SK-N-SH treated with all-trans-retinoic acid at 6 μM for 48 hours (cell line): ENCODE measurements at regions not wholly inside any gene's neighbourhood (a gene's known extent, or its start where the extent isn't known, plus 50 kb on each side); places are given as distances from the start of the nearest gene placed in this dataset.

Experiments used
- ATAC-seq: fragments of 200-7000 bp; cut with Tn5 transposase; 3 replicates; pipeline ENCODE4 v1.9.1; 2020; ENCODE audit warnings: mild to moderate bottlenecking, moderate library complexity
- BACH2 ChIP-seq: fragments of 250-450 bp; sonication (Bioruptor Pico); IDR thresholded peaks from 2 replicates; pipeline ENCODE4 v1.9.0; 2021; ENCODE audit warnings: mild to moderate bottlenecking, borderline replicate concordance
- CREB5 ChIP-seq: fragments of 250-450 bp; sonication (Bioruptor Pico); IDR thresholded peaks from 2 replicates; pipeline ENCODE4 v1.5.1; 2020; ENCODE audit warnings: low read depth, mild to moderate bottlenecking, moderate library complexity
- CSDC2 ChIP-seq: fragments of 250-450 bp; sonication (Bioruptor Pico); IDR thresholded peaks from 2 replicates; pipeline ENCODE4 v1.5.0; 2020; ENCODE audit warnings: mild to moderate bottlenecking, moderate library complexity
- CSRNP3 ChIP-seq: fragments of 250-450 bp; sonication (Bioruptor Pico); IDR thresholded peaks from 2 replicates; pipeline ENCODE4 v1.5.1; 2021; ENCODE audit warnings: mild to moderate bottlenecking, moderate library complexity
- ESRRG ChIP-seq: fragments of 250-450 bp; sonication (Bioruptor Pico); IDR thresholded peaks from 2 replicates; pipeline ENCODE4 v1.6.1; 2021; ENCODE audit warnings: mild to moderate bottlenecking
- GLIS3 ChIP-seq: fragments of 250-450 bp; sonication (Bioruptor Pico); IDR thresholded peaks from 2 replicates; pipeline ENCODE4 v1.5.0; 2020; ENCODE audit warnings: mild to moderate bottlenecking, moderate library complexity
- ISL1 ChIP-seq: fragments of 250-450 bp; sonication (Bioruptor Pico); IDR thresholded peaks from 2 replicates; pipeline ENCODE4 v2.1.2; 2022; ENCODE audit warnings: mild to moderate bottlenecking, moderate library complexity
- OSR1 ChIP-seq: fragments of 250-450 bp; sonication (Bioruptor Pico); IDR thresholded peaks from 2 replicates; pipeline ENCODE4 v1.8.0; 2022; ENCODE audit warnings: moderate library complexity, mild to moderate bottlenecking, inconsistent platforms
- PATZ1 ChIP-seq: fragments of 250-450 bp; sonication (Bioruptor Pico); IDR thresholded peaks from 2 replicates; pipeline ENCODE4 v1.8.0; 2020; ENCODE audit warnings: mild to moderate bottlenecking, moderate library complexity, borderline replicate concordance
- POU6F1 ChIP-seq: fragments of 250-450 bp; sonication (Bioruptor Pico); IDR thresholded peaks from 2 replicates; pipeline ENCODE4 v1.8.0; 2021; ENCODE audit warnings: low read depth, mild to moderate bottlenecking, moderate library complexity, borderline replicate concordance
- PPARA ChIP-seq: fragments of 250-450 bp; sonication (Bioruptor Pico); IDR thresholded peaks from 2 replicates; pipeline ENCODE4 v1.5.0; 2020; ENCODE audit warnings: mild to moderate bottlenecking, borderline replicate concordance
- RARB ChIP-seq: fragments of 250-450 bp; sonication (Bioruptor Pico); IDR thresholded peaks from 2 replicates; pipeline ENCODE4 v1.8.0; 2021; ENCODE audit warnings: mild to moderate bottlenecking, moderate library complexity
- SNAI2 ChIP-seq: fragments of 250-450 bp; sonication (Bioruptor Pico); IDR thresholded peaks from 2 replicates; pipeline ENCODE4 v1.5.0; 2020; ENCODE audit warnings: mild to moderate bottlenecking, moderate library complexity
- TCF4 ChIP-seq: fragments of 250-450 bp; sonication (Bioruptor Pico); IDR thresholded peaks from 2 replicates; pipeline ENCODE4 v1.8.0; 2021; ENCODE audit warnings: mild to moderate bottlenecking, moderate library complexity, borderline replicate concordance
- TOX ChIP-seq: fragments of 250-450 bp; sonication (Bioruptor Pico); IDR thresholded peaks from 2 replicates; pipeline ENCODE4 v1.8.0; 2021; ENCODE audit warnings: mild to moderate bottlenecking, moderate library complexity, borderline replicate concordance
- TSHZ2 ChIP-seq: fragments of 250-450 bp; sonication (Bioruptor Pico); IDR thresholded peaks from 2 replicates; pipeline ENCODE4 v1.5.0; 2020; ENCODE audit warnings: mild to moderate bottlenecking, moderate library complexity
- ZC3H10 ChIP-seq: fragments of 250-450 bp; sonication (Bioruptor Pico); IDR thresholded peaks from 2 replicates; pipeline ENCODE4 v1.5.1; 2021; ENCODE audit warnings: mild to moderate bottlenecking, moderate library complexity
- ZFP3 ChIP-seq: fragments of 250-450 bp; sonication (Bioruptor Pico); IDR thresholded peaks from 2 replicates; pipeline ENCODE4 v1.5.0; 2020; ENCODE audit warnings: mild to moderate bottlenecking, moderate library complexity
- ZFP30 ChIP-seq: fragments of 450-650 bp; formaldehyde crosslinking; IDR thresholded peaks from 2 replicates; pipeline ENCODE4 v1.5.0; 2022; ENCODE audit warnings: mild to moderate bottlenecking, moderate library complexity
- ZNF565 ChIP-seq: fragments of 450-650 bp; formaldehyde crosslinking; conservative IDR thresholded peaks from 2 replicates; pipeline ENCODE4 v1.5.0; 2020; ENCODE audit warnings: low read depth, mild to moderate bottlenecking, moderate library complexity
- ZNF70 ChIP-seq: fragments of 450-650 bp; formaldehyde crosslinking; IDR thresholded peaks from 2 replicates; pipeline ENCODE4 v1.5.0; 2020; ENCODE audit warnings: mild to moderate bottlenecking, moderate library complexity
- ZNF8 ChIP-seq: fragments of 450-650 bp; formaldehyde crosslinking; IDR thresholded peaks from 2 replicates; pipeline ENCODE4 v1.5.0; 2020; ENCODE audit warnings: mild to moderate bottlenecking, moderate library complexity

GRCh38 chr7:46953008-46953407 lies 628.9 kb downstream of the TNS3 start:
- ATAC-seq, result no peak
- TF ChIP-seq GLIS3 (no peak), BACH2 (CRISPR knock-in tag) (no peak), ZC3H10 (CRISPR knock-in tag) (no peak), TCF4 (no peak), CSRNP3 (CRISPR knock-in tag) (no peak), ZNF8 (CRISPR knock-in tag) (no peak), ZNF70 (CRISPR knock-in tag) (no peak), ZFP30 (CRISPR knock-in tag) (no peak), CSDC2 (CRISPR knock-in tag) (no peak), ZFP3 (CRISPR knock-in tag) (no peak), PPARA (CRISPR knock-in tag) (no peak), TOX (CRISPR knock-in tag) (no peak), POU6F1 (CRISPR knock-in tag) (no peak), OSR1 (no peak), ISL1 (no peak), ZNF565 (CRISPR knock-in tag) (no peak)

GRCh38 chr7:46949270-46949931 lies 632.5 kb downstream of the TNS3 start:
- no peak for ATAC-seq
- TF ChIP-seq ZC3H10 (CRISPR knock-in tag) (no peak), BACH2 (CRISPR knock-in tag) (no peak), ZFP30 (CRISPR knock-in tag) (no peak), POU6F1 (CRISPR knock-in tag) (no peak), ZFP3 (CRISPR knock-in tag) (no peak), TCF4 (no peak), CREB5 (CRISPR knock-in tag) (no peak), PATZ1 (no peak), ZNF565 (CRISPR knock-in tag) (no peak), ZNF8 (CRISPR knock-in tag) (no peak), GLIS3 (no peak), CSRNP3 (CRISPR knock-in tag) (no peak), RARB (CRISPR knock-in tag) (no peak), CSDC2 (CRISPR knock-in tag) (no peak), TOX (CRISPR knock-in tag) (no peak), PPARA (CRISPR knock-in tag) (no peak), SNAI2 (CRISPR knock-in tag) (no peak), ISL1 (no peak), TSHZ2 (no peak), ESRRG (CRISPR knock-in tag) (no peak)
